ENCODE measurements at regions not wholly inside any gene's neighbourhood (a gene's known extent, or its start where the extent isn't known, plus 50 kb on each side); places are given as distances from the start of the nearest gene placed in this dataset.
"Not testable (repeated sequence)": the region's sequence is repeated elsewhere in the genome, so short reads cannot be mapped to it uniquely, and the experiment has no call there.

DNA sequence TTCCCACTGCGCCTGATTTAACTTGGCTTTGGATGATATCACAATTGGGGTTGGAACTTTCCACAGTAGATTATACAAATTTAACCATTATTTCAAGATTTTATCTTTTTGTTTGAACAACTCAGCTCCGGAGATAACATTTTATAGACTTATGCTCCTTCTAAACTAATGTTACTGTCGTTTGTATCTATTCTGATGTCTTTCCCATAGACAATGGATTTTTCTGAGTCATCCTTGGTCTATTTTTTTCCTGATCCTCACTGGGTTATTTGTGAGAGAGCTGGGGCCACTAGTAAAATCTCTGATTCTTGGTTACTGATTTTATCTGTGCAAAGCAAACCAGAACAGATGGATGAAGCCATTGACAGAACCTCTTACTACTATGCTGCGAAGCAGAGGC lies 175.1 kb downstream of the SLC38A4 start:
- H3K4me3 ChIP-seq (ENCODE audit: low read length in 3 of 3), result no peak overlapping the region
- no peaks in the 10 kb centered on the region for H3K36me3 ChIP-seq (ENCODE audit: control insufficient read depth in 2 of 3, insufficient read depth in 3 of 3, low read length in 3 of 3)
- intact Hi-C loops (cut with DNase I), result no loop called here
- no peak overlapping the region for H3K27ac ChIP-seq (ENCODE audit: low read depth in 2 of 2, low read length in 2 of 2)
- no peaks in the 10 kb centered on the region for H3K9me3 ChIP-seq (ENCODE audit: control insufficient read depth in 2 of 3, insufficient read depth in 1 of 3, low read length in 3 of 3)
- DNase-seq, result no peak
- no peaks in the 10 kb centered on the region for H3K27me3 ChIP-seq (ENCODE audit: control insufficient read depth, insufficient read depth, low read length)
- no peaks in the 10 kb centered on the region for H3K4me1 ChIP-seq (ENCODE audit: control insufficient read depth in 2 of 3, insufficient read depth in 2 of 3, low read depth in 1 of 3, low read length in 3 of 3)
- no peak for FAIRE-seq
- H3K9ac ChIP-seq (ENCODE audit: low read length in 3 of 3), result no peak overlapping the region
- TF ChIP-seq, protein P1, sequence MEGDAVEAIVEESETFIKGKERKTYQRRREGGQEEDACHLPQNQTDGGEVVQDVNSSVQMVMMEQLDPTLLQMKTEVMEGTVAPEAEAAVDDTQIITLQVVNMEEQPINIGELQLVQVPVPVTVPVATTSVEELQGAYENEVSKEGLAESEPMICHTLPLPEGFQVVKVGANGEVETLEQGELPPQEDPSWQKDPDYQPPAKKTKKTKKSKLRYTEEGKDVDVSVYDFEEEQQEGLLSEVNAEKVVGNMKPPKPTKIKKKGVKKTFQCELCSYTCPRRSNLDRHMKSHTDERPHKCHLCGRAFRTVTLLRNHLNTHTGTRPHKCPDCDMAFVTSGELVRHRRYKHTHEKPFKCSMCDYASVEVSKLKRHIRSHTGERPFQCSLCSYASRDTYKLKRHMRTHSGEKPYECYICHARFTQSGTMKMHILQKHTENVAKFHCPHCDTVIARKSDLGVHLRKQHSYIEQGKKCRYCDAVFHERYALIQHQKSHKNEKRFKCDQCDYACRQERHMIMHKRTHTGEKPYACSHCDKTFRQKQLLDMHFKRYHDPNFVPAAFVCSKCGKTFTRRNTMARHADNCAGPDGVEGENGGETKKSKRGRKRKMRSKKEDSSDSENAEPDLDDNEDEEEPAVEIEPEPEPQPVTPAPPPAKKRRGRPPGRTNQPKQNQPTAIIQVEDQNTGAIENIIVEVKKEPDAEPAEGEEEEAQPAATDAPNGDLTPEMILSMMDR (IDR thresholded peaks at IDR 0.05; ENCODE audit: borderline replicate concordance, extremely low read depth, insufficient read depth), result no peak

DNA sequence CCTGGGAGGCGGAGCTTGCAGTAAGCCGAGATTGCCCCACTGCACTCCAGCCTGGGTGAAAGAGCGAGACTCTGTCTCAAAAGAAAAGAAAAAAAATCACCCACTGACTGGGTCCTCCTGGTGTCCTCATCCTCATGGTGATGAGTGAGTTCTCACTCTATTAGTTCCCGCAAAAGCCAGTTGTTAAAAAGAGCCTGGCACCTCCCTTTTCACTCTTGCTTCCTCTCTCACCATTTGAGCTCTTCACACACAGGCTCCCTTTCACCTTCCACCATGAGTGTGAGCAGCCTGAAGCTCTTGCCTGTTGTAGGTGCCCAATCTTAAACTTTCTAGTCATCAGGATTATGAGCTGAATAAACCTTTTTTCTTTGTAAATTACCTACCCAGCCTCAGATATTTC lies 176.4 kb downstream of the SLC38A4 start:
- DNase-seq (no peak), FAIRE-seq (no peak)
- Histone ChIP-seq H3K9me3 (ENCODE audit: control insufficient read depth in 2 of 3, insufficient read depth in 1 of 3, low read length in 3 of 3) (no peaks in the 10 kb centered on the region), H3K4me3 (ENCODE audit: low read length in 3 of 3) (no peak overlapping the region), H3K9ac (ENCODE audit: low read length in 3 of 3) (no peak overlapping the region), H3K36me3 (ENCODE audit: control insufficient read depth in 2 of 3, insufficient read depth in 3 of 3, low read length in 3 of 3) (no peaks in the 10 kb centered on the region), H3K4me1 (ENCODE audit: control insufficient read depth in 2 of 3, insufficient read depth in 2 of 3, low read depth in 1 of 3, low read length in 3 of 3) (no peaks in the 10 kb centered on the region), H3K27ac (ENCODE audit: low read depth in 2 of 2, low read length in 2 of 2) (no peak overlapping the region), H3K27me3 (ENCODE audit: control insufficient read depth, insufficient read depth, low read length) (no peaks in the 10 kb centered on the region)
- intact Hi-C loops (cut with DNase I), result no loop called here
- TF ChIP-seq, protein P1 (IDR thresholded peaks at IDR 0.05; ENCODE audit: borderline replicate concordance, extremely low read depth, insufficient read depth), result no peak

DNA sequence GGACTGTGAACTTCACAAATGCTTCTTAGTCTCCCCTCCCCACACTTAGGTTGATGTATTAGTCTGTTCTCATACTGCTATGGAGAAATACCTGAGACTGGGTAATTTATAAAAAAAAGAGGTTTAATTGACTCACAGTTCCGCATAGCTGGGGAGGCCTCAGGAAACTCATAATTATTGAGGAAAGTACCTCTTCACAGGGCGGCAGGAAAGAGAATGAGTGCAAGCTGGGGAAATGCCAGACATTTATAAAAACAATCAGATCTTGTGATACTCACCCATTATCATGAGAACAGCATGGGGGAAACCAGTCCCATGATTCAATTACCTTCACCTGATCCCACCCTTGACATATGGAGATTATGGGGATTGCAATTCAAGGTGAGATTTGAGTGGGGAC lies 178.8 kb downstream of the SLC38A4 start:
- no peaks in the 10 kb centered on the region for H3K4me1 ChIP-seq (ENCODE audit: control insufficient read depth in 2 of 3, insufficient read depth in 2 of 3, low read depth in 1 of 3, low read length in 3 of 3)
- H3K27me3 ChIP-seq (ENCODE audit: control insufficient read depth, insufficient read depth, low read length), result no peaks in the 10 kb centered on the region
- no peak overlapping the region for H3K27ac ChIP-seq (ENCODE audit: low read depth in 2 of 2, low read length in 2 of 2)
- H3K9me3 ChIP-seq (ENCODE audit: control insufficient read depth in 2 of 3, insufficient read depth in 1 of 3, low read length in 3 of 3), result no peaks in the 10 kb centered on the region
- no peaks in the 10 kb centered on the region for H3K36me3 ChIP-seq (ENCODE audit: control insufficient read depth in 2 of 3, insufficient read depth in 3 of 3, low read length in 3 of 3)
- TF ChIP-seq, protein P1 (IDR thresholded peaks at IDR 0.05; ENCODE audit: borderline replicate concordance, extremely low read depth, insufficient read depth), result no peak
- FAIRE-seq (no peak), DNase-seq (no peak)
- intact Hi-C loops (cut with DNase I), result no loop called here
- no peak overlapping the region for H3K4me3 ChIP-seq (ENCODE audit: low read length in 3 of 3)
- H3K9ac ChIP-seq (ENCODE audit: low read length in 3 of 3), result no peak overlapping the region

DNA sequence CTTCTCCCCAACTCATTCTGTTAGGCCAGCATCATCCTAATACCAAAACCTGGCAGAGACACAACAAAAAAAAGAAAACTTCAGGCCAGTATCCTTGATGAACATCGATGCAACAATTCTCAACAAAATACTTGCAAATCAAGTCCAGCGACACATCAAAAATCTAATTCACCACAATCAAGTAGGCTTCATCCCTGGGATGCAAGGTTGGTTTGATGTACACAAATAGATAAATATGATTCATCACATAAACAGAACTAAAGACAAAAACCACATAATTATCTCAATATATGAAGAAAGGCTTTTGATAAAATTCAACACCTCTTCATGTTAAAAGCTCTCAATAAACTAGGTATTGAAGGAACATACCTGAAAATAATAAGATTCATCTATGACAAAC lies 184.1 kb downstream of the SLC38A4 start:
- DNase-seq; H3K36me3 ChIP-seq (ENCODE audit: control insufficient read depth in 2 of 3, insufficient read depth in 3 of 3, low read length in 3 of 3); H3K9me3 ChIP-seq (ENCODE audit: control insufficient read depth in 2 of 3, insufficient read depth in 1 of 3, low read length in 3 of 3); H3K27ac ChIP-seq (ENCODE audit: low read depth in 2 of 2, low read length in 2 of 2); H3K4me3 ChIP-seq (ENCODE audit: low read length in 3 of 3); H3K4me1 ChIP-seq (ENCODE audit: control insufficient read depth in 2 of 3, insufficient read depth in 2 of 3, low read depth in 1 of 3, low read length in 3 of 3); intact Hi-C loops (cut with DNase I); FAIRE-seq; H3K27me3 ChIP-seq (ENCODE audit: control insufficient read depth, insufficient read depth, low read length); H3K9ac ChIP-seq (ENCODE audit: low read length in 3 of 3): not testable (repeated sequence)

Data from kidney (tissue), 13 donors.